GM11168 (cell line): ENCODE measurements at regions not wholly inside any gene's neighbourhood (a gene's known extent, or its start where the extent isn't known, plus 50 kb on each side); places are given as distances from the start of the nearest gene placed in this dataset.

Experiments used
- in situ Hi-C: fragments of 300-500 bp; cut with MboI; formaldehyde crosslinking; loops from one replicate; pipeline ENCODE4 v1.12.0; 2022; ENCODE audit warnings: low sequenced_read_pairs; ENCODE audit not compliant: unreplicated experiment

DNA sequence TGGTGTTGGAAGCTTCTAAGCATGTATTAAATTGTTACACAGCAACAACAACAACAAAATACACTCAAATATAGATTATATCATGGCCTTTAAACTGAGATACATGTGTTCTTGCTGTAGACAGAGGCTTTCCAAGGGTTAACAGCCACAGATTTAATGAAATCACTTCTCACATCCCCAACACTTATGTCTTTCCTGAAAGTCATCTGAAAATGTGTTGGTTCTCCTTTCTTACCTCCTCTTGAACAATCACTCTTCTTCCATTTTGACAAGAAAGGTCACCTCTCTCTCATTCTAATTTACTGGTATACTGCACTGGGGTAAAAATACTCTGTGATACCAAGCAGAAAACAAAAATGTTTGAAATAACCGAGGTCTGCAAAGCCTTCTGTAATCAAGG, 507.3 kb upstream of the KCNMB2 start:
- in situ Hi-C loops = no loop called here

DNA sequence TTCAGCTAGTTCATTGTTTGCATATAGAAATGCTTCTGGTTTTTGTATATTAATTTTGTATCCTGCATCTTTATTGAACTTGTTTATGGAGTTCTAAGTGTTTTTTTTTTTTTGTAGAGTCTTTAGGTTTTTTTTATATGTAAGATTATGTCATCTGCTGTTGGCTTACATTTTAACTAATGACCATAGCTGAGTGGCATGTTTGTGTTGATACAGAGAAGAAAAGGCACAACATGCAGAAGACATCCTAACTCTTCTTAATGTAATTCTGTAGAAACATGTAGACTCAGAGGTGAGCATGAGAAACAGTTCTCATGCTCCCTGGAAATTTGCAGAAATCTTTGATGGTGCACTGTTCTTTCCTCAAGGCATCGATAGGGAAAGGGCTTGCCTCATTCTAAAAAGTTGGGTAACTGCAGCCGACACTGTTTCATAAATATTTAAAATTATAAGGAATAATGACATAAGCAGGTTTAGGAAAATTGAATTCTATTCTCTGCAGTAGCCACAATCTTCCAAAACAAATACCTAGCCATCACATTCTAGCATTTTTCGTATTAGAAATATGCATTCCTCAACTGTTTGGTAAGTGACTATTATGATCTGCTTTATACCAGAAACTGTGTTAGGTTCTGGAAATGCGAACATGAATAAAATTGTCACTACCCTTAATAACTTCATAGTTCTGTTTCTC, 499.6 kb upstream of the KCNMB2 start:
- in situ Hi-C loops = no loop called here

DNA sequence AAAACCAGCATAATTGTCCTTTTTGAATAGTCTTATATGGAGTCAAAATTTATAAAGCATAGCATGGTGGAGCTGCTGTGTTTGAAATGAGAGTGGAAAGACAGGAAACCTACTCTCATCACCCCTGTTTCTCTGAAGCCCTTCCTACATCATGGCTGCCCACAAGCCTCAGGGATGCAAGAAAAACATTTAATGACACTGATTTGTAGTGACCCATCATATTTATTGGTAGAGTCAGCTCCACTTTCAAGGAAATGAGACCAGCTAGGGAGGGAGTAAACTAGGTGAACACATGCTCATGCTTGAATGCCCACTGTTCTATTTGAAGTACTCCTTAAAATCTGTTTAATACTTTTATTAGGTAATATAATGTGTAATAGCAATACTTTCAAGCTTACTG, 494.3 kb upstream of the KCNMB2 start:
- in situ Hi-C loops = no loop called here

DNA sequence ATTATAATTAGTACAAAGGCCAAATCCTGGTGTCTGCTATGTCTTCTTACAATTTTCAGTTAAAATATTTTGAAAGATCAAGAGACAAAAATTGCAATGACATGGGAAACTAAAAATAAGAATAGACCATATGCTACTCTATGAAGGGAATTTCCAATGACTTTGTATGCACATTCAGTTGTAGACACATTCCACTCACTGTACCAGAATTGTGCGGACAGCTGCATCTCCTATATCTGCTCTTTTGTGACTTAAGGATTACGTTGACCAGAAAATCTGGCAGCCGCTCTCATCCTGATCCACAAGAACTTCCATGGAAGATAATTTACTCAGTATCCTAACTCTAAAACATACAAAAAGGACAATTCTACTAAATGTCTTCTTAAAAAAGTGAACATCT, 493.9 kb upstream of the KCNMB2 start:
- in situ Hi-C loops = no loop called here

DNA sequence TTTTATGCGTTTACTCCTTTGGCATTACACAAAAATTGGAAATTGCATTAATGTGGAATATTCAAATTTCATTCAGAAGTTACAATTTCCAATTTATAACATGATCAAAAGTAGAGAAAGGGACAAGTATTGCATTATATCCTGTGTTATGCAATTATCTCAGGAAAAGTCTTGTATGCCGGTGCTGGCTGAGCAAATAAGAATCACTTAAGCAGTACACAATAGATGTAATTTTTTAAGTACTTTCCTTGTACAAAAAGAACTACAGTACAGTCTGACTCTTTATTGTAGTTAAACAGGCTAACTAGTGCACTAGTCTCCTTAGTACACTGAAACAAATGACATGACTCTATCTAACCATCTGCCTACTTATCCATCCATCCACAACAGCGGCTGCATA, 493.2 kb upstream of the KCNMB2 start:
- in situ Hi-C loops = no loop called here

DNA sequence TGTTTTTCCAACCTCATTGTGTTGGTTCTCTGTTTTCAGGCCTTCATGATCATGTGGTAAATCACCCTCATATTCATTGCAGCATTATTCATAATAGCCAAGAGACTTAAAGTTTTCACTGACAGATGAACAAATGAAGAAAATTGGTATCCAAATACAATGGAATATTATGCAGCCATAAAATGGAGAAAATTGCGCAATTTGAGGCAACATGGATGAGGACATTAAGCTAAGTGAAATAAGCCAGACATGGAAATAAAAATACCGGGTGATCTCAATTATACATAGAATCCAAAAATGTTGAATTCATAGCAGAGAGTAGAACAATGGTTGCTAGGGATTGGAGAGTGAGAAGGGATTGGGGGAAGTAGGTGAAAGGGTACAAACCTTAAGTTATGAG, 491.9 kb upstream of the KCNMB2 start:
- in situ Hi-C loops = no loop called here

DNA sequence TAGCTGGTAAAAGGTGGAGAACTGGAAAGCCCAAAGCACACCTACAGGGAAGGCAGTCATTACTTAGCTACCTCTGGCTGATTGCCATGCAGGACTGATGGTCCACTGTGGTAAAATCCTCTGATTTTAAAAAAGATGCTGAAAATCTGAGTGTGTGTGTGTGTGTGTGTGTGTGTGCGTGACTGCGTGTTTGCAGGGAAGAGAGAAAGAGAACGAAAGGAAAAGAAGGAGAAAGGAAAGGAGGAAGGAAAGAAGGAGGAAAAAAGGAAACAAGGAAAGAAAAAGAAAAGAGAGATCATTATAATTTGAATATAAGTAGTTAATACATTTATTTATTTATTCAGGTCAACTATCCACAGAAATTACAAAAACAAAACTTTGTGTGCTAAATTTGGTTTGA, 488.7 kb upstream of the KCNMB2 start:
- in situ Hi-C loops = no loop called here

DNA sequence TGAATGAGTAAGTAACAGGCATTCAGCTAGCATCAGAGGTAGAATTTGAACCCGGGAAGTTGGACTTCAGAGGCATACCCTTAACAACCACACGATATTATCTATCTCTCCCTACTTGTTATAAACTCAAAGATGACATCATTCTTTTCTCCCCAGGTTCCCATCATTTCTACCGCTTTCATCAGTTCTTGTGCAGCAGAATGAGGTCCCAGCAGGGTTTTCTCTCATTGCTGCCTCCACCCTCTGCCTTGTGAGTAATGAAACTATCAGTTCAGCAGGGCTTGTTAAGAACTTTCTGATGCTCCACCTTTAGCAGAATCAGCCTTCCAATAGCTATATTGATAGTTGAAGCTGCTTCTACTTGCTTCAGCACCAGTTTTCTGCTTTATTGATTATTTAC, 487.5 kb upstream of the KCNMB2 start:
- in situ Hi-C loops = no loop called here

DNA sequence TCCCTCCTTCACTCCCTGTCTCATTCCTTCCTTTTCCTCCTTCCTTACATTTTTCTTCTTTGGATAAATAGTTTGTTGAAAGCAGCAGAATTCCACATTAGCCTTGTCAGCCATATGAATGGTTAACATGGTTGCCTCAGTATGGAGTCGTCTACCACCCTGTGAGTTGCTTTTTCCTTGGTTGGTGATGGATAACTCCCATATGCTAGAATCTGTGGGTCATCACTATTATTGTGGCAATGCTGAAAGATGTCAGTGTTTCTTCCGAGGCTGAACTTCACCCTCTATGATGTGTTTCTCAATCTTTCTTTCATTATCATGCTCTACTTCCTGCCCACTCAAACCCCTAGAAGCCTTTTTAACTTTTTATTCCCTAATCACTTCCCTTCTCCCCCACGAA, 481.8 kb upstream of the KCNMB2 start:
- in situ Hi-C loops = no loop called here

DNA sequence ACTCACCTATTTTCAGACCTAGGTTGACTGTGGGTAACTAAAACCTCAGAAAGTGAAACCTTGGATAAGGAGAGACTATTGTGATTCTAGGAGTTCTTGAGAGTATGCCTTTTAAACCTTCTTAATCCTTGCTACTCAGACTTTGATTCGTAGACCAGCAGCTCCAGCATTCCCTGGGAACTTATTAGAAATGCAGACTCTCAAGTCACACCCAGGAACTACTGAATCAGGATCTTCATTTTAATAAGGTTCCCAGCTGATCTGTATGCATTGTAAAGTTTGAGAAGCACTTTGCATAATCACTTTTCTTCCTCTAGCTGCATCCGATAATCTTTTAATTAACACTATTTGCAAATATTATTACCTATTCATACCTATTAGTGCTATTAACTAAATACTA, 480.3 kb upstream of the KCNMB2 start:
- in situ Hi-C loops = no loop called here

DNA sequence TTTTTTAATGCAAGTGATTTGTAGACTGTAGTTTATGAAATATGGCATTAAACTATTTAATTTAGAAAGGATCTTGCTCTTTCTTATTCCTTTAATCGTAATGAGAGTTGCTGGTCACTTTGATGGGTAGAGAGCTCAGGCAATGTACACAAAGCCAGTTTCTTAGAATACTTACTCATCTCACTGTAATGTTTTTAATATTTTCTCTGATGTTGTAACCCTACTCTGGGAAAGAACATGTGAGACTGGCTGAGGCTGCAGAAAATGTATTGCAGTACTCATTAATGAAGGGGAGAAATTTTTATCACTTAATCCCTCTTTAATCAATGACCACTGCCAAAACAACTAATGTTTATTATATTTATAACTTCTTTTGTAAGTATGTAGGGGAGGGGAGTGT, 479.4 kb upstream of the KCNMB2 start:
- in situ Hi-C loops = no loop called here

DNA sequence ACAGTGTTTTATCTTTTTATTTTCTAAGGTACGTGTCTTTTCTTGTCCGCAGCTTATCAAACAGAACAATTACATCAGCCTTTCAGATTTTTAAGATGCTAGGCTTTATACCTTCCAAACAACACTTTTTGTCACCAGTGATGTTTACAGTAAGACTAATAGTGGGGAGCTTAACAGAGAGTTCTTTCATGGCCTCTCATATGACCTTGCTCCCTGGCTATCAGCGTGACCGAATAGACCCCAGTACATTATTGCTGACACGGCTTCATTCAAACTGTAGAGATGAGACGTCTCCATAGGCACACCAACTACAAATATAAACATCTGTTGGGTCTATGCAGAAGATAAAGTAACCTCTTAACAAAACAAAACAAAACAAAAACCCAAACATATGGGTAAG, 477.6 kb upstream of the KCNMB2 start:
- in situ Hi-C loops = no loop called here

DNA sequence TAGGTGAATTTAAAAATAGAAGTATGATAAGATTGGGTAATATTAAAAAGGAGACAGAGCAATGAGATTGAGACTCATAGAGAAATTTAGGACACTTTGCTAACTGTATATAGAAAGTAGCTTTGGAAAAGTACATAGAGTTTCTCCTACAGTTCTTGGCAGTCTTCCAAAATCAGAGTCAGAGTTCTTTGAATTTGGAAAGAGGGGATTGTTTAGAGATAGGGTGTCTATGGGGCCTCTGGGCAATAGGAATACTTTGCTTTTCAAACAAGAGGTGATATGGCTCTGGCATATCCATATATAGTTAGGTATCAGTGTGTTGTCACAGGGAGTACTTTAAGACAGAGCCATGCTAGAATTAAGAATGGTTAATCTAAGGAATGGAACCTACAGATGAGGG, 477.1 kb upstream of the KCNMB2 start:
- in situ Hi-C loops = no loop called here

DNA sequence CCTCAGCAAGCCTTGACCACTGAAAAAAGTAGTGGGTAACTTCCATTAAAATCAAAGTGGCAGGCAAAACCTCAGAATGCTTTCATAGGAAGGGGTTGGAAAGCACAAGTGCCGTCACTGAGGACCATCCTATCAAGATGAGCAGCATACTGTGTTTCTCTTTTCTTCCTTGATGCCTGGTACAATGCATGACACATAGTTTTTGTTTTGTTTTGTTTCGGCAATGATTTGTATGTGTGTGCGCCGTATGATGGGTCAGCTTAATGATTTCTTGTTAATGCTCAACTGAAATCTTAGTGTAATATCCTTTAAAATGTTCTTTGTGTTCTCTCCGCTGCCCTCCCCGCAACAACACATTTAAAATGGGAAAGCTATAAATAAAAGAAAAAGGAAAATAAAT, 476.4 kb upstream of the KCNMB2 start:
- in situ Hi-C loops = no loop called here

DNA sequence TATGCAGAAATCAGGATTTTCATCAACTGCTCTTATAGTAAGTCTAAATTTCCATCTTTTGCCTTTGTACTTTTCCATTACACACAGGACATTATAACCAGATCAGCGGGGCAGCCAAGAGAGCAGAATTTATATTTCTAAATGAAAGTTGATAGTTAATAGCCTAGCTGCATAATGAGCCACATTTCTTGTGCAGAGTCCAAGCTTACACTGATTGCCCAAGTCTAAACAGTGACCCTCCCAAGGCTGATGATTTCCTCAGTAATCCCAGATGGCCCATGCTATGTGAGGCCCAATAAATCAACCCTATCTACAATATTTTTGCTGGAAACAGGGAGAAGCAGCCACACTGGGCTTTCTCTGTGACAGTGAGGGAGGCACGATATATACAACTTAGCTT, 475.8 kb upstream of the KCNMB2 start:
- in situ Hi-C loops = no loop called here

DNA sequence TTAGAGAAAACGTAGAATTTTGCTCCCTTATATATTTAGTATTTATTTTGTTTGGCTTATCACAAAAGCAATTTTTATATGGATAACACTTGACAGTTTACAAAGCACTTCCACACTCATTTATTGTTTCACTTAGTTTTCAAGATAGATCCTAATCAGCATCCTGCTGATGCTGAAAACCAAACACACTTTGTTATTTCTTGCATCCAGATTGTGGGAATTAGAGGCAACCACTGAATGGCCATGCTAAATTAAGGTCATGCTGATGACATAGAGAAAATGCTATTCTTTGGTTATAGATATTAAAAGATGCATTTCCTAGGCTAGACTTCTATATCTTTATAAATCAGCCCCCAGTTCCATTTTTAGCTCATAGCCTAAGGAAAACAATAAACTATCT, 474.1 kb upstream of the KCNMB2 start:
- in situ Hi-C loops = no loop called here

DNA sequence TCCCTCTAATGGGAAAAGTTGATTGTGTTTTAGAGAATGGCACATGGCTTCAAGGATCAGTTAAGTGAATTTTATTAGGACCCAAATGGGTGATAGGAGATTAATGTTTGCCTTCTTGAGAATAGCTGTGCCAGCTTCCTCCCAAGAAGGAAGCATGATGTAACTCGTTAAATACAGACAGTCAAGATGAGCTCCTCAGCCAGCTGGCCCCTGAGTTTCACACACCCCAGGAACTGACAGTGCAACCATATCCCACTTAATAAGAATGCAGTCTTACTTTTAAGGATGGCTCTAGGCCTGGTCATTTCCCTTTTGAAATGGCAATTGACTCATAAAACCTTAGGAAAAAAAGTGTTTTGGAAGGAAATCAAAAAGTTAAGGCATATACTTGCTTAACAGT, 472.8 kb upstream of the KCNMB2 start:
- in situ Hi-C loops = no loop called here

DNA sequence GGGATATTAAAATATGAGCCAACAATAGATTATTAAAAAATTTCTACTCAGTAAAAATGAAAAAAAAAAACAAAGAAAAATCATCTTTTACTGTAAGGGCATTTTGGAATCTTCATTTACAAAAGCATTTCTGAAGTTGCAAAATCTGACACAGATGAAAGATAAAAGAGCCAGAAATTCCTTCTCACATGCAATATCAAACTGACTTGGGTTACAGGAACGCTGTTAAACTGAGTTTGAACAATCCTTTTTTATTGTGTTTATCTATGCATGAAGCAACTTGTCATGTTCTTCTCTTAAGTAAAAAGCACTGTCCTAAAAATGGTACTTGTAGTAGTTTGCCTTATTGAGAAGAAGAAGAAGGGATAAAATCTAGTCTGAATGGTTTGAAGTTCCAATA, 468.5 kb upstream of the KCNMB2 start:
- in situ Hi-C loops = no loop called here

DNA sequence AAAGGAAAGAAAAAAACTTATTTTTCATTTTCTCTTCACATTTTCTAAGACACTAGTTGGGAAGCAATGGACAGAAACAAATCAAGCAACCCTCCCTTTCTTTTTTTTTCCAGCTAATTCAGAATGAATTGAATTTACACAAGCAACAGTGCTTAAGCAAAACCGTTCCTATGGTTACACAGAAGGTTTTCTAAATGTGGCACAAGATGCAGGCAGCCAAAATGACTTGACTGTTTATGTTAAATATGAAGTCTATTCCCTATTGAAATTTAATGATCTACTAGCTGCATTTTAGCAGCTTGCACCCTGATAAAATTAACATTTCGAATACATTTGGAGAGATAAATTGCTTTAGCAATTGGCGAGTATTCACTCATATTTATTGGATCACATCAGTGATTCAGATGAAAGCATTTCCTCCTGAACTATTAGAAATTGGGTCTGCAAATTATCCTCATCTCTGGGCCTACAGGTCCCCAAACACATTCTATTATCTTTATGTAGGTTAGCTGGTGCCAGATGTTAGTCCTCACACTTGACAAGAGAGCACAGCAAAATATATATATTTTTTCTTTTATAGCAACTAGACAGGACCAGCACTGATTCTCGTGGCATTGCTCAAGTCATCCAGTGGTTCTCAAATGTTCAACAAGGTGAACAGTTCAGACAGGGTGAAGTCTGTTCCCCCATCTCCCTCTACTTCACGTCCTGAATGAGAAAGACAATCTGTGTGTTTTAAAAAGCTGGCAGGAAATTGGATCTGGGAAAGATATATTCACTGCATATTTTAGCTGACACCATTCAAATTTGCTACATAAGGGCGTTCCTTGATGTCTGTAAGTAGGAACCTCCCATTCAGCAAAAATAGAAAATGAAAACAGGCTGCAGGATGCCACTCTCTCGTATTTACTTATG, 463.6 kb upstream of the KCNMB2 start:
- in situ Hi-C loops = no loop called here

DNA sequence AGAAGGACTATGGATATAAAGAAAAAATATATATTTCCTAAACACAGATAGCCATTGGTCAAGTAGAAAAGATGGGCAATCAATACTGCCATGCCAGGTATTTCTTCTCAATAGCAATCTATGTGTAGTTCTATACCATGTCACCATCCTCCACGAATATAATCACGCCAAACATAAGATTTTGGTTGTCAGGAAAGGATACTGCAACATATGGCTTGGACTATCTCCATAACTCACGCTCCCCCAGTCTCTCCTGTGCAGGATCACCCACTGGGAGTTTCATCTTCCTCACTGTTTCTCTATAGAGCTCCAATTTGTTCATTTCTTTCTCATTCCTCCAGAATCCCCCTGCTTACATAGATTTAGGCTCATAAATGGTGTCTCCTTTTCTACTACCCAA, 462.9 kb upstream of the KCNMB2 start:
- in situ Hi-C loops = no loop called here

DNA sequence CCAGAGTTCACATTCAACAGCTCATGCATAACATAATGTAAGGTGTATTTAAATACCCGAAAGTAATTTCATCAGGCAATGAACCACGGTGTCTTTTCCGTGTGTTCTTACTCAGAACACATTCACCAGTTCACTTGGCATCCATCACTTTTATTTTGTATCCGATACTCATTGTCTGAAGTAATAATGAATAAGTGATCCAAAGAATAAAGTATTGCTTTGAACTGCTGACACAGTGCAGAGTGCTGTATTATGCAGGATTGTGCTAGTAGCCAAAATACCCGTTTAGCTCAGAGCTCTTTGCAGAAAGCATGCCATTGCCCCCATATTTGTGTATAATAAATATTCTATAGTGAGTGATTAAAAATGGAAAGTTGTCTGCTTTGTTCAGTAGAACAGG, 460.9 kb upstream of the KCNMB2 start:
- in situ Hi-C loops = no loop called here

DNA sequence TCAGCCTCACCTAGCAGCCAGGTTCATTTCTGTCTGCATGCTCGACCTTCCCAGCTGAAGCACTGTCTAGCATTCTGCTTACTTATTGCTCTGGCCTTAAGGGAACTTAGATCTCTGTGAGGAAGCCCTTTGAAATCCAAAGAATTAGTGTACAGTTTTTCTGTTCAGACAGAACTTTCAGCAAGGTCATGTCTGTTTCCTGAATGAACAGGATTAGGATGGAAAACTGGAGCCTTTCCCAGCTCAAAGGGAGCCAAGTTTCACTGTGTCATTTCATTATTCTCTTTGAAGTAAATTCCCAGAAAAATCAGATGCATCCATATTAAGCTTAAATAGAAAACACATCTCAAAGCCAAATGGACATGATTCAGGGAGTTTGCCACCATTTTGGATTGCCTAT, 457.3 kb upstream of the KCNMB2 start:
- in situ Hi-C loops = no loop called here
